Fibroblast of lung (primary cell): ENCODE measurements at regions not wholly inside any gene's neighbourhood (a gene's known extent, or its start where the extent isn't known, plus 50 kb on each side); places are given as distances from the start of the nearest gene placed in this dataset.

Experiments used
- DNase-seq, 2 donors: peaks; one replicate each; pipeline versions ENCODE4 v3.0.0 to v3.0.0-alpha.2; 2010; ENCODE audit warnings: low read depth in 2 of 2
- H2AFZ ChIP-seq: 2 replicates; pipeline ENCODE4 v1.5.1; 2012; ENCODE audit warnings: low read length, control low read depth, inconsistent platforms
- H3K27ac ChIP-seq: 2 replicates; pipeline ENCODE4 v1.5.1; 2011; ENCODE audit warnings: low read length, control low read depth; ENCODE audit not compliant: insufficient read depth
- H3K27me3 ChIP-seq: 2 replicates; pipeline ENCODE4 v1.5.1; 2011; ENCODE audit warnings: mild to moderate bottlenecking, low read length; ENCODE audit not compliant: control insufficient read depth, insufficient read depth
- H3K36me3 ChIP-seq: 2 replicates; pipeline ENCODE4 v1.5.1; 2011; ENCODE audit warnings: low read length; ENCODE audit not compliant: control insufficient read depth, insufficient read depth
- H3K4me1 ChIP-seq: 2 replicates; pipeline ENCODE4 v1.5.1; 2011; ENCODE audit warnings: low read length; ENCODE audit not compliant: control insufficient read depth, insufficient read depth; ENCODE audit errors: extremely low read depth
- H3K4me2 ChIP-seq: 2 replicates; pipeline ENCODE4 v1.5.1; 2011; ENCODE audit warnings: low read length, control low read depth; ENCODE audit not compliant: insufficient read depth; ENCODE audit errors: extremely low read depth
- H3K4me3 ChIP-seq, 4 experiments: fragments of 200-600 bp in 1 of 4; sonication (generic) in 1 of 4; replicated peaks in 1 of 4; 2 replicates each; pipeline ENCODE4 v1.5.1; 2011 to 2016; ENCODE audit warnings: low read length in 4 of 4, low read depth in 3 of 4, mild to moderate bottlenecking in 3 of 4, control low read depth in 2 of 4, inconsistent platforms in 1 of 4, mixed read lengths in 1 of 4; ENCODE audit not compliant: insufficient read depth in 1 of 4; ENCODE audit errors: control extremely low read depth in 1 of 4
- H3K79me2 ChIP-seq: 2 replicates; pipeline ENCODE4 v1.5.1; 2012; ENCODE audit warnings: mild to moderate bottlenecking, low read length, inconsistent platforms; ENCODE audit not compliant: control insufficient read depth, insufficient read depth
- H3K9ac ChIP-seq: 2 replicates; pipeline ENCODE4 v1.5.1; 2011; ENCODE audit warnings: mild to moderate bottlenecking, low read length, control low read depth; ENCODE audit not compliant: insufficient read depth
- H3K9me3 ChIP-seq: 2 replicates; pipeline ENCODE4 v1.5.1; 2012; ENCODE audit warnings: low read depth, low read length; ENCODE audit not compliant: control insufficient read depth, insufficient read depth
- H4K20me1 ChIP-seq: 2 replicates; pipeline ENCODE4 v1.5.1; 2011; ENCODE audit warnings: low read length; ENCODE audit not compliant: control insufficient read depth, insufficient read depth; ENCODE audit errors: extremely low read depth
- CTCF ChIP-seq, 2 donors: IDR thresholded peaks in 1 of 2; conservative IDR thresholded peaks in 1 of 2; 1 replicate in 1 of 2; 2 replicates in 1 of 2; pipeline ENCODE4 v1.5.1; 2011 to 2012; ENCODE audit warnings: low read length in 2 of 2, control low read depth in 1 of 2, inconsistent platforms in 1 of 2, low read depth in 1 of 2, mild to moderate bottlenecking in 1 of 2
- EZH2 ChIP-seq: IDR thresholded peaks from 2 replicates; pipeline ENCODE4 v1.5.1; 2012; ENCODE audit warnings: low read length, control low read depth, mild to moderate bottlenecking; ENCODE audit errors: missing control alignments

- Histone ChIP-seq H3K4me2 (peak overlapping the region; percentile 89), H3K27me3 (no peaks in the 10 kb centered on the region), H2AFZ (peak overlapping the region; percentile 80), H3K4me3 (peak overlapping the region in 2 of 4 experiments; percentile 49 to 63), H3K27ac (peak overlapping the region; percentile 81), H3K9ac (no peak overlapping the region), H4K20me1 (no peaks in the 10 kb centered on the region), H3K79me2 (no peaks in the 10 kb centered on the region), H3K9me3 (no peaks in the 10 kb centered on the region), H3K36me3 (no peaks in the 10 kb centered on the region), H3K4me1 (peaks cover 2% of the 10 kb centered on the region)
- peak in 1 of 2 donors; percentile 28 for DNase-seq
- TF ChIP-seq EZH2 (no peak), CTCF (conservative IDR thresholded peaks at IDR 0.05 in 1 of 2, IDR thresholded peaks at IDR 0.05 in 1 of 2; ENCODE audit: low read depth in 1 of 2, low read length in 2 of 2) (no peak)
Observed at GRCh38 chr15:92818651-92819277, 81.4 kb upstream of the CHD2 start.

GRCh38 chr15:92819278-92820235 is 80.6 kb upstream of the CHD2 start:
- H3K4me3 ChIP-seq, result peak overlapping the region; percentile 2 to 63 (median 42)
- peaks cover 2% of the 10 kb centered on the region for H3K4me1 ChIP-seq
- peak in 1 of 2 donors; percentile 35 for DNase-seq
- no peaks in the 10 kb centered on the region for H3K9me3 ChIP-seq
- no peaks in the 10 kb centered on the region for H3K27me3 ChIP-seq
- TF ChIP-seq CTCF (conservative IDR thresholded peaks at IDR 0.05 in 1 of 2, IDR thresholded peaks at IDR 0.05 in 1 of 2; ENCODE audit: low read depth in 1 of 2, low read length in 2 of 2), result no peak
- TF ChIP-seq EZH2, result no peak
- no peaks in the 10 kb centered on the region for H3K79me2 ChIP-seq
- no peaks in the 10 kb centered on the region for H4K20me1 ChIP-seq
- no peaks in the 10 kb centered on the region for H3K36me3 ChIP-seq
- H3K9ac ChIP-seq, result peak overlapping the region; percentile 34
- H2AFZ ChIP-seq, result peak overlapping the region; percentile 80
- peak overlapping the region; percentile 81 for H3K27ac ChIP-seq
- peak overlapping the region; percentile 89 for H3K4me2 ChIP-seq
